Central memory CD8-positive, alpha-beta T cell (primary cell): ENCODE measurements at regions not wholly inside any gene's neighbourhood (a gene's known extent, or its start where the extent isn't known, plus 50 kb on each side); places are given as distances from the start of the nearest gene placed in this dataset.

Experiments used
- ATAC-seq: fragments of 150-1000 bp; cut with Tn5 transposase; replicated peaks from 2 replicates; pipeline ENCODE4 v1.10.0; 2022; ENCODE audit warnings: mild to moderate bottlenecking, moderate FRiP score, moderate number of reproducible peaks; ENCODE audit not compliant: poor library complexity, severe bottlenecking; ENCODE audit errors: extremely low read depth
- DNase-seq, 2 donors: peaks; one replicate each; pipeline ENCODE4 v3.0.0; 2021; ENCODE audit warnings: low spot score in 2 of 2
- H3K27ac Mint-ChIP-seq: one replicate; pipeline ENCODE4 v1.8.0; 2022; ENCODE audit warnings: low read depth, mild to moderate bottlenecking, moderate library complexity, mixed read lengths
- H3K27me3 Mint-ChIP-seq: one replicate; pipeline ENCODE4 v1.8.0; 2022; ENCODE audit warnings: mixed read lengths
- H3K36me3 Mint-ChIP-seq: one replicate; pipeline ENCODE4 v1.8.0; 2022; ENCODE audit warnings: mild to moderate bottlenecking, moderate library complexity, mixed read lengths; ENCODE audit not compliant: insufficient read depth
- H3K4me1 Mint-ChIP-seq: one replicate; pipeline ENCODE4 v1.8.0; 2022; ENCODE audit warnings: mixed read lengths
- H3K4me3 Mint-ChIP-seq: one replicate; pipeline ENCODE4 v1.8.0; 2022; ENCODE audit warnings: mild to moderate bottlenecking, moderate library complexity, mixed read lengths
- H3K9me3 Mint-ChIP-seq: one replicate; pipeline ENCODE4 v1.8.0; 2022; ENCODE audit warnings: mixed read lengths

- no peak overlapping the region for H3K27ac Mint-ChIP-seq
- H3K9me3 Mint-ChIP-seq: peaks cover 9% of the 10 kb centered on the region
- H3K36me3 Mint-ChIP-seq: no peaks in the 10 kb centered on the region
- H3K4me3 Mint-ChIP-seq: no peak overlapping the region
- DNase-seq: no peak
- ATAC-seq: no peak
- H3K4me1 Mint-ChIP-seq: no peaks in the 10 kb centered on the region
- H3K27me3 Mint-ChIP-seq: no peaks in the 10 kb centered on the region
These were observed 367.0 kb upstream of the NEGR1 start for GRCh38 chr1:72649211-72649888.

GRCh38 chr1:72648465-72648864, 366.1 kb upstream of the NEGR1 start:
- H3K4me3 Mint-ChIP-seq: no peak overlapping the region
- H3K36me3 Mint-ChIP-seq: no peaks in the 10 kb centered on the region
- H3K9me3 Mint-ChIP-seq: peaks cover 18% of the 10 kb centered on the region
- DNase-seq (no peak), ATAC-seq (no peak)
- no peaks in the 10 kb centered on the region for H3K4me1 Mint-ChIP-seq
- H3K27me3 Mint-ChIP-seq: no peaks in the 10 kb centered on the region
- H3K27ac Mint-ChIP-seq: no peak overlapping the region

GRCh38 chr1:72643142-72643541, 360.8 kb upstream of the NEGR1 start:
- Mint-ChIP-seq H3K9me3 (peaks cover 26% of the 10 kb centered on the region), H3K36me3 (no peaks in the 10 kb centered on the region), H3K4me3 (no peak overlapping the region), H3K27me3 (no peaks in the 10 kb centered on the region), H3K4me1 (no peaks in the 10 kb centered on the region), H3K27ac (no peak overlapping the region)
- no peak for DNase-seq
- ATAC-seq: no peak

- no peak for ATAC-seq
- Mint-ChIP-seq H3K27me3 (no peaks in the 10 kb centered on the region), H3K36me3 (no peaks in the 10 kb centered on the region), H3K4me1 (no peaks in the 10 kb centered on the region), H3K27ac (no peak overlapping the region), H3K9me3 (peaks cover 26% of the 10 kb centered on the region), H3K4me3 (no peak overlapping the region)
- no peak for DNase-seq
These were observed 355.3 kb upstream of the NEGR1 start for GRCh38 chr1:72637593-72637992.

GRCh38 chr1:72636631-72637030, 354.3 kb upstream of the NEGR1 start:
- no peaks in the 10 kb centered on the region for H3K27me3 Mint-ChIP-seq
- H3K4me3 Mint-ChIP-seq: no peak overlapping the region
- H3K9me3 Mint-ChIP-seq: peaks cover 20% of the 10 kb centered on the region
- no peaks in the 10 kb centered on the region for H3K4me1 Mint-ChIP-seq
- ATAC-seq (no peak), DNase-seq (no peak)
- H3K27ac Mint-ChIP-seq: no peak overlapping the region
- no peaks in the 10 kb centered on the region for H3K36me3 Mint-ChIP-seq

GRCh38 chr1:72635719-72636118, 353.4 kb upstream of the NEGR1 start:
- ATAC-seq: no peak
- Mint-ChIP-seq H3K36me3 (no peaks in the 10 kb centered on the region), H3K27ac (no peak overlapping the region), H3K4me1 (no peaks in the 10 kb centered on the region), H3K9me3 (peaks cover 26% of the 10 kb centered on the region), H3K27me3 (no peaks in the 10 kb centered on the region), H3K4me3 (no peak overlapping the region)
- DNase-seq: no peak

GRCh38 chr1:72634946-72635345, 352.6 kb upstream of the NEGR1 start:
- Mint-ChIP-seq H3K27me3 (no peaks in the 10 kb centered on the region), H3K36me3 (no peaks in the 10 kb centered on the region), H3K4me1 (no peaks in the 10 kb centered on the region), H3K9me3 (peaks cover 26% of the 10 kb centered on the region), H3K27ac (no peak overlapping the region), H3K4me3 (no peak overlapping the region)
- no peak for DNase-seq
- no peak for ATAC-seq

GRCh38 chr1:72631449-72631848, 349.1 kb upstream of the NEGR1 start:
- ATAC-seq (no peak), DNase-seq (no peak)
- Mint-ChIP-seq H3K27me3 (no peaks in the 10 kb centered on the region), H3K36me3 (no peaks in the 10 kb centered on the region), H3K4me1 (no peaks in the 10 kb centered on the region), H3K27ac (no peak overlapping the region), H3K9me3 (peaks cover 16% of the 10 kb centered on the region), H3K4me3 (no peak overlapping the region)

GRCh38 chr1:72623299-72623708, 341.0 kb upstream of the NEGR1 start:
- H3K9me3 Mint-ChIP-seq: peaks cover 5% of the 10 kb centered on the region
- ATAC-seq: no peak
- no peak overlapping the region for H3K27ac Mint-ChIP-seq

GRCh38 chr1:72620453-72620852, 338.1 kb upstream of the NEGR1 start:
- Mint-ChIP-seq H3K9me3 (peaks cover 5% of the 10 kb centered on the region), H3K36me3 (no peaks in the 10 kb centered on the region), H3K4me1 (no peaks in the 10 kb centered on the region), H3K27ac (no peak overlapping the region), H3K27me3 (no peaks in the 10 kb centered on the region), H3K4me3 (no peak overlapping the region)
- no peak for DNase-seq
- ATAC-seq: no peak

More at GRCh38 chr1:72623299-72623708, 341.0 kb upstream of the NEGR1 start:
- no peaks in the 10 kb centered on the region for H3K36me3 Mint-ChIP-seq
- no peak for DNase-seq
- H3K4me1 Mint-ChIP-seq: no peaks in the 10 kb centered on the region
- H3K4me3 Mint-ChIP-seq: no peak overlapping the region
- H3K27me3 Mint-ChIP-seq: no peaks in the 10 kb centered on the region

GRCh38 chr1:72606216-72606810, 324.0 kb upstream of the NEGR1 start:
- no peak for ATAC-seq
- H3K36me3 Mint-ChIP-seq: no peaks in the 10 kb centered on the region
- no peak overlapping the region for H3K4me3 Mint-ChIP-seq

GRCh38 chr1:72601035-72601674, 318.8 kb upstream of the NEGR1 start:
- DNase-seq: no peak
- no peaks in the 10 kb centered on the region for H3K4me1 Mint-ChIP-seq
- no peaks in the 10 kb centered on the region for H3K36me3 Mint-ChIP-seq
- peaks cover 14% of the 10 kb centered on the region for H3K9me3 Mint-ChIP-seq
- H3K27ac Mint-ChIP-seq: no peak overlapping the region
- H3K27me3 Mint-ChIP-seq: no peaks in the 10 kb centered on the region
- ATAC-seq: no peak
- no peak overlapping the region for H3K4me3 Mint-ChIP-seq

More at GRCh38 chr1:72606216-72606810, 324.0 kb upstream of the NEGR1 start:
- no peak for DNase-seq
- Mint-ChIP-seq H3K9me3 (peaks cover 15% of the 10 kb centered on the region), H3K4me1 (no peaks in the 10 kb centered on the region), H3K27ac (no peak overlapping the region), H3K27me3 (no peaks in the 10 kb centered on the region)
